ENCODE measurements at regions not wholly inside any gene's neighbourhood (a gene's known extent, or its start where the extent isn't known, plus 50 kb on each side); places are given as distances from the start of the nearest gene placed in this dataset.

DNA sequence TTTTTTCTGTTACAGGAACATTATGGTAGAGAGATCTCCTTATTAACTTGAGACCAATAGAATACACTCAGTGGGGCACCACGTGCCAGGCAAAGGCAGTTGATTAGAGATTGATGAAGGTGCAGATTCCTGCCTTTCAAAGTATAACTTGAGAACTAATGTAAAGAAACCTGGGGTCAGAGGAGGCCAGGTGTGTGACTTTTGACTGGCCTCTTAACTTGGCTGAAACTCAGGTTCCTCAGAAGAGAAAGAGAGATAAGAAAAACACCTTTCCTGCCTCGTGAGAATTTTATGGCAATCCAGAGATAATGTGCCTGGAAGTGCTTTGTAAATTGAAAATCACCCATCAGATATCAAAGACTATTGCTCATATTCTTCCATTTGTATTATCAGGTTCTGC lies 110.7 kb upstream of the GZMB start:
- H3K4me2 ChIP-seq = no peak overlapping the region
- no peak for TF ChIP-seq EZH2 (IDR thresholded peaks at IDR 0.05; ENCODE audit: low read depth)
- TF ChIP-seq, protein P1, sequence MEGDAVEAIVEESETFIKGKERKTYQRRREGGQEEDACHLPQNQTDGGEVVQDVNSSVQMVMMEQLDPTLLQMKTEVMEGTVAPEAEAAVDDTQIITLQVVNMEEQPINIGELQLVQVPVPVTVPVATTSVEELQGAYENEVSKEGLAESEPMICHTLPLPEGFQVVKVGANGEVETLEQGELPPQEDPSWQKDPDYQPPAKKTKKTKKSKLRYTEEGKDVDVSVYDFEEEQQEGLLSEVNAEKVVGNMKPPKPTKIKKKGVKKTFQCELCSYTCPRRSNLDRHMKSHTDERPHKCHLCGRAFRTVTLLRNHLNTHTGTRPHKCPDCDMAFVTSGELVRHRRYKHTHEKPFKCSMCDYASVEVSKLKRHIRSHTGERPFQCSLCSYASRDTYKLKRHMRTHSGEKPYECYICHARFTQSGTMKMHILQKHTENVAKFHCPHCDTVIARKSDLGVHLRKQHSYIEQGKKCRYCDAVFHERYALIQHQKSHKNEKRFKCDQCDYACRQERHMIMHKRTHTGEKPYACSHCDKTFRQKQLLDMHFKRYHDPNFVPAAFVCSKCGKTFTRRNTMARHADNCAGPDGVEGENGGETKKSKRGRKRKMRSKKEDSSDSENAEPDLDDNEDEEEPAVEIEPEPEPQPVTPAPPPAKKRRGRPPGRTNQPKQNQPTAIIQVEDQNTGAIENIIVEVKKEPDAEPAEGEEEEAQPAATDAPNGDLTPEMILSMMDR (conservative IDR thresholded peaks at IDR 0.05) = no peak
- no peaks in the 10 kb centered on the region for H3K79me2 ChIP-seq (ENCODE audit: low read depth)
- no peak overlapping the region for H3K4me3 ChIP-seq
- no peaks in the 10 kb centered on the region for H3K4me1 ChIP-seq (replicated peaks; ENCODE audit: insufficient read depth)
- no peaks in the 10 kb centered on the region for H3K9me2 ChIP-seq (ENCODE audit: insufficient read depth)
- no peak for DNase-seq
- BruUV-seq (replicated peaks) = no TSS peak
- CTCF ChIA-PET = no interaction called here
- H3K36me3 ChIP-seq (ENCODE audit: low read depth) = no peaks in the 10 kb centered on the region
- H3F3A ChIP-seq (ENCODE audit: insufficient read depth, low read depth) = no peaks in the 10 kb centered on the region
- H3K9me3 ChIP-seq (ENCODE audit: insufficient read depth, low read depth) = no peaks in the 10 kb centered on the region
- no peaks in the 10 kb centered on the region for H3K27me3 ChIP-seq (ENCODE audit: insufficient read depth, low read depth)
- H3K27ac ChIP-seq = no peak overlapping the region
- no peak overlapping the region for H2AFZ ChIP-seq
- no peaks in the 10 kb centered on the region for H4K20me1 ChIP-seq (ENCODE audit: insufficient read depth)
- POLR2A ChIA-PET (ENCODE audit: unreplicated experiment) = no interaction called here
- intact Hi-C loops (cut with micrococcal nuclease; ENCODE audit: unreplicated experiment) = no loop called here

DNA sequence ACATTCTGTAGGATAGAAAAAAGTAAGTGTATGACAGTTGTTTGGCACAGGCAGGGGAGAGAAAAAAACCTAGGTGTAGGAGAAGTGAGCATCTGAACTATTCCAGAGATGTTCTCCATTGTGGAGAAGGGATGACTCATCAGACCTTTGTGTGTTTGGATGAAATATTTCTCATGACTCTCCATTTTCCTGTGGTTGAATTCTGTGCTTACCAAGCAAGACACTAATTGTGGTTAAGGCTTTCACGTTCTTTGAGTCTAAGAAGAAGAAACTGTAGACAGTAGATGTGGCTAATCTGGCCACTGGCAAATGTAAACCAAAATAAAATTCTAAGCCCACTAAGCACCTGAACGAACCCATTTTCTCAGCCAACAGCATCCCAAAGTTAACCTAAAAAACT lies 107.9 kb upstream of the GZMB start:
- Histone ChIP-seq H4K20me1 (ENCODE audit: insufficient read depth) (no peaks in the 10 kb centered on the region), H3K27ac (no peak overlapping the region), H3K9me3 (ENCODE audit: insufficient read depth, low read depth) (no peaks in the 10 kb centered on the region), H3K79me2 (ENCODE audit: low read depth) (no peaks in the 10 kb centered on the region), H3K9me2 (ENCODE audit: insufficient read depth) (no peaks in the 10 kb centered on the region), H3K36me3 (ENCODE audit: low read depth) (no peaks in the 10 kb centered on the region), H3K27me3 (ENCODE audit: insufficient read depth, low read depth) (no peaks in the 10 kb centered on the region), H3F3A (ENCODE audit: insufficient read depth, low read depth) (no peaks in the 10 kb centered on the region), H3K4me1 (replicated peaks; ENCODE audit: insufficient read depth) (no peaks in the 10 kb centered on the region), H3K4me3 (no peak overlapping the region), H3K4me2 (no peak overlapping the region), H2AFZ (no peak overlapping the region)
- TF ChIP-seq, protein P1 (conservative IDR thresholded peaks at IDR 0.05) = no peak
- TF ChIP-seq EZH2 (IDR thresholded peaks at IDR 0.05; ENCODE audit: low read depth) = no peak
- ChIA-PET POLR2A (ENCODE audit: unreplicated experiment) (no interaction called here), CTCF (no interaction called here)
- intact Hi-C loops (cut with micrococcal nuclease; ENCODE audit: unreplicated experiment) = no loop called here
- no TSS peak for BruUV-seq (replicated peaks)
- DNase-seq = no peak

DNA sequence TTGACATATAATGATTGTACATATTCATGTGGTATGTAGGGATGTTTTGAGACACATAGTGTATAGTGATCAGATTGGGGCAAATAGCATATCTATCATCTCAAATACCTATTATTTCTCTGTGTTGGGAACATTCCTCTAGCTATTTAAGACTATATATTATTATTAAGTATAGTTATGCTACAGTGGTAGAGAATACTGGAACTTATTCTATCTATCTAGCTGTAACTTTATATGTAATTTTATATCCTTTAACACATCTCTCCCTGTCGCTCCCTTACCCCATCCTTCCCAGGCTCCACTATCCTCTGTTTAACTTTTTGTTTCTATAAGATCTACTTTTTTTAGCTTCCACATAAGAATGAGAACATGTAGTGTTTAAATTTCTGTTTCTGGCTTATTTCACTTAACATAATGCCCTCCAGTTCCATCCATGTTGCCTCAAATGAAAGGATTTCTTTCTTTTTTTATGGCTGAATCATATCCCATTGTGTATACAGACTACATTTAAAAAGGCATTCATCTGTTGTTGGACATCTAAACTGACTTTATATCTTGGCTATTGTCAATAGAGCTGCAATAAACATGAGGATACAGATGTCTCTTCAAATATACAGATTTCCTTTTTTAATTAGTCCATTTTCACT lies 102.1 kb upstream of the GZMB start:
- no TSS peak for BruUV-seq (replicated peaks)
- TF ChIP-seq, protein P1 (conservative IDR thresholded peaks at IDR 0.05) = no peak
- TF ChIP-seq EZH2 (IDR thresholded peaks at IDR 0.05; ENCODE audit: low read depth) = no peak
- no peak overlapping the region for H2AFZ ChIP-seq
- H3K9me2 ChIP-seq (ENCODE audit: insufficient read depth) = no peaks in the 10 kb centered on the region
- H3K4me2 ChIP-seq = no peak overlapping the region
- H3K4me1 ChIP-seq (replicated peaks; ENCODE audit: insufficient read depth) = no peaks in the 10 kb centered on the region
- CTCF ChIA-PET = no interaction called here
- H3F3A ChIP-seq (ENCODE audit: insufficient read depth, low read depth) = no peaks in the 10 kb centered on the region
- no peak overlapping the region for H3K27ac ChIP-seq
- no peaks in the 10 kb centered on the region for H3K79me2 ChIP-seq (ENCODE audit: low read depth)
- no peaks in the 10 kb centered on the region for H3K36me3 ChIP-seq (ENCODE audit: low read depth)
- H3K27me3 ChIP-seq (ENCODE audit: insufficient read depth, low read depth) = no peaks in the 10 kb centered on the region
- H3K9me3 ChIP-seq (ENCODE audit: insufficient read depth, low read depth) = no peaks in the 10 kb centered on the region
- DNase-seq = no peak
- intact Hi-C loops (cut with micrococcal nuclease; ENCODE audit: unreplicated experiment) = loop anchor here (1.0 to 10.0 kb wide), 3 partner anchors 419 to 664 kb away; no protein-coding TSS in a partner anchor
- no peak overlapping the region for H3K4me3 ChIP-seq
- POLR2A ChIA-PET (ENCODE audit: unreplicated experiment) = no interaction called here
- H4K20me1 ChIP-seq (ENCODE audit: insufficient read depth) = no peaks in the 10 kb centered on the region
